ENCODE measurements at regions not wholly inside any gene's neighbourhood (a gene's known extent, or its start where the extent isn't known, plus 50 kb on each side); places are given as distances from the start of the nearest gene placed in this dataset.

DNA sequence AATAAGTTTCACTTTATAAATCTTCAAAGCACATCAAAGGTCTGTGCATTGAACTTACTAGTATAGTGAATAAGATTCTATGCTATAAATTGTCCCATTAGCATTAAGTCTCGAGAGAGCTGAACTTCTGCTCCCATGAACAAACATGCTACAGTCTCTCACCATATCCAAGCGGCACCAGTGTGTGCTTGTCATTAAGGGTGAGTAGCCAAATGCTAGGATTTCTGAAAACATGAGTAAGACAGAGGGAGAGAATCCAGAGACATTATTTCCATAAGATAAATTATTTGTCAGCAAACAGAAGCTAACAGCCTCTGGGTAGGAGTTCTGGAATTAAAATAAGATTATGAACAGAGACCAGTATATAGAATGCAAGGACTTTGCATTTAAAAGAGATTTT is 2882.5 kb downstream of the PCDH9 start:
- Histone ChIP-seq H3K36me3 (ENCODE audit: control insufficient read depth, insufficient read depth, low read length) (no peaks in the 10 kb centered on the region), H3K27me3 (replicated peaks; ENCODE audit: control insufficient read depth, insufficient read depth, low read length) (no peaks in the 10 kb centered on the region), H3K4me3 (replicated peaks; ENCODE audit: low read depth, low read length) (no peak overlapping the region)
- TF ChIP-seq, protein P1, sequence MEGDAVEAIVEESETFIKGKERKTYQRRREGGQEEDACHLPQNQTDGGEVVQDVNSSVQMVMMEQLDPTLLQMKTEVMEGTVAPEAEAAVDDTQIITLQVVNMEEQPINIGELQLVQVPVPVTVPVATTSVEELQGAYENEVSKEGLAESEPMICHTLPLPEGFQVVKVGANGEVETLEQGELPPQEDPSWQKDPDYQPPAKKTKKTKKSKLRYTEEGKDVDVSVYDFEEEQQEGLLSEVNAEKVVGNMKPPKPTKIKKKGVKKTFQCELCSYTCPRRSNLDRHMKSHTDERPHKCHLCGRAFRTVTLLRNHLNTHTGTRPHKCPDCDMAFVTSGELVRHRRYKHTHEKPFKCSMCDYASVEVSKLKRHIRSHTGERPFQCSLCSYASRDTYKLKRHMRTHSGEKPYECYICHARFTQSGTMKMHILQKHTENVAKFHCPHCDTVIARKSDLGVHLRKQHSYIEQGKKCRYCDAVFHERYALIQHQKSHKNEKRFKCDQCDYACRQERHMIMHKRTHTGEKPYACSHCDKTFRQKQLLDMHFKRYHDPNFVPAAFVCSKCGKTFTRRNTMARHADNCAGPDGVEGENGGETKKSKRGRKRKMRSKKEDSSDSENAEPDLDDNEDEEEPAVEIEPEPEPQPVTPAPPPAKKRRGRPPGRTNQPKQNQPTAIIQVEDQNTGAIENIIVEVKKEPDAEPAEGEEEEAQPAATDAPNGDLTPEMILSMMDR (IDR thresholded peaks at IDR 0.05; ENCODE audit: insufficient read depth, low read length, poor library complexity, severe bottlenecking), result no peak
- no peak for DNase-seq (ENCODE audit: extremely low read depth, insufficient read length)

DNA sequence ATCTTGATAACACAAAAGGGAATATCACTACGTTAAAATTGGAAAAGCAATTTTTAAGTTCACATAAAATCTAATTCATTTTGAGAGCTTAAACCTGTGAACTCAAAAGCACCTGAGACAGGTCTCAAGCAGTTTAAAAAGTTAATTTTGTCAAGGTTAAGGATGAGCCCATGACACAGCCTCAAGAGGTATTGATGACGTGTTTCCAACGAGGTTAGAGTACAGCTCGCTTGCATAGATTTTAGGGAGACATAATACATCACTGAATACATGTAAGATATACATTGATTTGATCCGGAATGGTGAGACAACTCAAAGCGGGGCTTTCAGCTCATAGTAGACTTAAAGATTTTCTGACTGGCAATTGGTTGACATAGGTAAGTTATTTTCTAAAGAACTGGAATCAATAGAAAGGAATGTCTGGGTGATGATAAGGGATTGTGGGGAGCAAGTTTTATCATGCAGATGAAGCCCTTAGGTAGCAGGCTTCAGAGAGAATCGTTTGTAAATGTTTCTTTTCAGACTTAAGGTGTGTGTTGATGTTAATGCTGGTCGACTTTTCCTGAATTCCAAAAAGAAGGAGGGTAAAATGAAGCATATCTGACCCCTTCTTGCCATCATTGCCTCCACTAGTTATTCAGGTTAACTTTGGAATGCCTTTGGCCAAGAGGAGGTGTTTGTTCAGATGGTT is 2890.6 kb downstream of the PCDH9 start:
- TF ChIP-seq, protein P1 (IDR thresholded peaks at IDR 0.05; ENCODE audit: insufficient read depth, low read length, poor library complexity, severe bottlenecking), result no peak
- Histone ChIP-seq H3K27me3 (replicated peaks; ENCODE audit: control insufficient read depth, insufficient read depth, low read length) (no peaks in the 10 kb centered on the region), H3K36me3 (ENCODE audit: control insufficient read depth, insufficient read depth, low read length) (no peaks in the 10 kb centered on the region), H3K4me3 (replicated peaks; ENCODE audit: low read depth, low read length) (no peak overlapping the region)
- no peak for DNase-seq (ENCODE audit: extremely low read depth, insufficient read length)

DNA sequence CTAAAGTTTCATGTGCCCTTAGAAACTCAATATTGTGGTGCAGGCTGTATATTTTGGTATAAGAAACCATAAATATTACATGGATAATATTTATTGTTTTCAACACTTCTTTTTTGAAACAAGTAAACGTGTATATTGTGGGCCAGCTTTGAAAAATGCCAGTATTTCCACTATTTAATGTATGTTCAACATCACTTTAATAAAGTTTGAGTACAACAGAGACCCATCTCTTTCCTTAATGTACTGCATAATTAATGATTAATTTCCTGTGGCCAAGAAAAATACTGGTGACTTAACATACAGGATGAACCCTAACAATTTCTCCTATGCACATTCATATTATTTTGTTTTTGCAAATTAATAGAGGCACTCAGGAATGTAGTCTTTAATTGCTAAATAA is 2891.5 kb downstream of the PCDH9 start:
- Histone ChIP-seq H3K4me3 (replicated peaks; ENCODE audit: low read depth, low read length) (no peak overlapping the region), H3K36me3 (ENCODE audit: control insufficient read depth, insufficient read depth, low read length) (no peaks in the 10 kb centered on the region), H3K27me3 (replicated peaks; ENCODE audit: control insufficient read depth, insufficient read depth, low read length) (no peaks in the 10 kb centered on the region)
- DNase-seq (ENCODE audit: extremely low read depth, insufficient read length), result no peak
- TF ChIP-seq, protein P1 (IDR thresholded peaks at IDR 0.05; ENCODE audit: insufficient read depth, low read length, poor library complexity, severe bottlenecking), result no peak

DNA sequence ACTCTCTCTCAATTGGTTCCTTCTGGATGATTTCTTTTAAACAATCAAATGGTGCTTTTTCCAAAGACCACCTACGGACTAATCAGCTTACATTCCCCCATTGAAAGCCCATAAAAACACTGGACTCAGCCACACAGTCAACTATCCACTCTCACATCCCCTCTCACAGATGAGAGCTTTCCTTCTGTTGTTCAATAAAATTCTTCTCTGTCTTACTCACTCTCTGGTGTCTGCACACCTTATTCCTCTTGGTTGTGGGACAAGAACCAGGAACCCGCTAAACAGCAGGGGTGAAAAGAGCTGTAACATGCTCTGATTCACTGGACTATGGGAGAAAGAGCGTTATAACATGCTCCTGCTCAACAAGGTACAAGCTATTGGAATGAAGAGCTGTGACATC is 2896.2 kb downstream of the PCDH9 start:
- TF ChIP-seq, protein P1 (IDR thresholded peaks at IDR 0.05; ENCODE audit: insufficient read depth, low read length, poor library complexity, severe bottlenecking), result no peak
- Histone ChIP-seq H3K27me3 (replicated peaks; ENCODE audit: control insufficient read depth, insufficient read depth, low read length) (no peaks in the 10 kb centered on the region), H3K36me3 (ENCODE audit: control insufficient read depth, insufficient read depth, low read length) (no peaks in the 10 kb centered on the region)

DNA sequence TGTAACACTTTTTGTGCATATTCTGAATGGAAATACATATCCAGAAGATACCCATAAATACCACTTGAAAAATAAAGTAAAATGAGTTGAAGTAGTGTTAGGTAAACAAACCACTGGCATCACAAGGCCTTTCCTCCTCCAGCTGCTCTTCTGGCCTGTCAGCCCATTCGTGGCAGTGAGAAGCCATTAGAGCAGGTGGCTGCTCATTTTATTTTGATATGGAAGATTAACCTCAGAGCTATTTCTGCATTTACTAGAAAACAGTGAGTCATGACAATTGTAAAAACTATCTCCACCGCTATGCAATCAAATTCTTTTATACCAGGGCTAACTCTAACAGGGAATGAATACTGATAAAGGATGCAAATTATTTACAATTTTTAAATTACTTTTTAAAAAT is 2898.1 kb downstream of the PCDH9 start:
- no peak for DNase-seq (ENCODE audit: extremely low read depth, insufficient read length)
- Histone ChIP-seq H3K36me3 (ENCODE audit: control insufficient read depth, insufficient read depth, low read length) (no peaks in the 10 kb centered on the region), H3K4me3 (replicated peaks; ENCODE audit: low read depth, low read length) (no peak overlapping the region), H3K27me3 (replicated peaks; ENCODE audit: control insufficient read depth, insufficient read depth, low read length) (no peaks in the 10 kb centered on the region)
- TF ChIP-seq, protein P1 (IDR thresholded peaks at IDR 0.05; ENCODE audit: insufficient read depth, low read length, poor library complexity, severe bottlenecking), result no peak

More for the DNA sequence above, 2896.2 kb downstream of the PCDH9 start:
- DNase-seq (ENCODE audit: extremely low read depth, insufficient read length), result no peak
- H3K4me3 ChIP-seq (replicated peaks; ENCODE audit: low read depth, low read length), result no peak overlapping the region
